Sigmoid colon (tissue), 6 donors: ENCODE measurements at regions not wholly inside any gene's neighbourhood (a gene's known extent, or its start where the extent isn't known, plus 50 kb on each side); places are given as distances from the start of the nearest gene placed in this dataset.
A peak's percentile ranks its signal among the peaks of the same experiment; 100 is the strongest.

Source experiments
- DNase-seq: peaks from one replicate; pipeline ENCODE4 v3.0.0-alpha.2; 2019
- H3K27ac ChIP-seq, 4 donors: fragments of 200-600 bp; sonication (generic); one replicate each; pipeline ENCODE4 v1.5.1; 2016 to 2019; ENCODE audit warnings: mild to moderate bottlenecking in 1 of 4
- H3K27me3 ChIP-seq, 3 donors: fragments of 200-600 bp; sonication (generic); one replicate each; pipeline ENCODE4 v1.5.1; 2019; ENCODE audit warnings: mild to moderate bottlenecking in 1 of 3
- H3K36me3 ChIP-seq, 4 donors: fragments of 200-600 bp; sonication (generic); one replicate each; pipeline ENCODE4 v1.5.1; 2016 to 2019
- H3K4me1 ChIP-seq, 4 donors: fragments of 200-600 bp; sonication (generic); one replicate each; pipeline ENCODE4 v1.5.1; 2017 to 2019
- H3K4me3 ChIP-seq, 4 donors: fragments of 200-600 bp; sonication (generic); one replicate each; pipeline ENCODE4 v1.5.1; 2017 to 2019; ENCODE audit warnings: mild to moderate bottlenecking in 2 of 4, moderate library complexity in 1 of 4
- H3K9me3 ChIP-seq, 4 donors: fragments of 200-600 bp in 3 of 4; sonication (generic) in 3 of 4; one replicate each; pipeline versions ENCODE4 v1.5.1 to v1.6.1; 2013 to 2019
- CTCF ChIP-seq, 4 experiments: fragments of 450-650 bp in 3 of 4; fragments of 200-600 bp in 1 of 4; IDR thresholded peaks; one replicate each; pipeline ENCODE4 v1.5.1; 2016 to 2019; ENCODE audit warnings: antibody characterized with exemption in 4 of 4, mild to moderate bottlenecking in 3 of 4, moderate library complexity in 2 of 4
- EP300 ChIP-seq, 4 donors: sonication (generic); formaldehyde crosslinking; IDR thresholded peaks; one replicate each; pipeline ENCODE4 v1.6.1; 2017; ENCODE audit warnings: antibody characterized with exemption in 4 of 4
- POLR2A ChIP-seq, 2 donors: fragments of 450-650 bp; IDR thresholded peaks; one replicate each; pipeline ENCODE4 v1.6.1; 2016; ENCODE audit warnings: antibody characterized with exemption in 2 of 2, mild to moderate bottlenecking in 2 of 2, moderate library complexity in 2 of 2
- POLR2AphosphoS5 ChIP-seq, 4 donors: sonication (generic); formaldehyde crosslinking; IDR thresholded peaks; one replicate each; pipeline ENCODE4 v1.6.1; 2017; ENCODE audit warnings: antibody characterized with exemption in 4 of 4
- WGBS, 2 donors: extraction: QIAGEN DNeasy Blood & Tissue Kit; methylation state at CpG; one replicate each; pipeline ENCODE4 v1.1.7; 2013; 5-methylcytosine and 5-hydroxymethylcytosine counted together
- intact Hi-C: fragments of 100-400 bp; cut with DNase I; formaldehyde crosslinking; loops from one replicate; pipeline ENCODE4 v1.15.1; 2023
- donor health status: healthy with polysubstance abuse.
- donor health status: healthy.

- no peak for DNase-seq
- WGBS, 2 donors, result 90 to 91% methylated on average over 2 of the region's 2 CpGs
- TF ChIP-seq CTCF (IDR thresholded peaks at IDR 0.05) (no peak), POLR2AphosphoS5 (IDR thresholded peaks at IDR 0.05) (no peak), POLR2A (IDR thresholded peaks at IDR 0.05) (no peak), EP300 (IDR thresholded peaks at IDR 0.05) (no peak)
Measured at GRCh38 chr2:45130736-45131135, 121.5 kb upstream of the SIX2 start.

GRCh38 chr2:45128580-45128997, 119.3 kb upstream of the SIX2 start:
- TF ChIP-seq POLR2A (IDR thresholded peaks at IDR 0.05), result no peak
- TF ChIP-seq EP300 (IDR thresholded peaks at IDR 0.05), result no peak
- TF ChIP-seq POLR2AphosphoS5 (IDR thresholded peaks at IDR 0.05), result peak in 2 of 4 donors; percentile 35 to 36
- TF ChIP-seq CTCF (IDR thresholded peaks at IDR 0.05), result no peak
- Histone ChIP-seq H3K27ac (no peak overlapping the region), H3K36me3 (no peaks in the 10 kb centered on the region), H3K4me1 (peaks cover 0 to 9% (median 0%) of the 10 kb centered on the region in 4 donors), H3K27me3 (no peaks in the 10 kb centered on the region), H3K9me3 (no peaks in the 10 kb centered on the region), H3K4me3 (no peak overlapping the region)
- intact Hi-C loops, result no loop called here
- WGBS, 2 donors, result 82 to 86% methylated on average over 1 of the region's 1 CpG
- no peak for DNase-seq

More at GRCh38 chr2:45130736-45131135, 121.5 kb upstream of the SIX2 start:
- no peak overlapping the region for H3K4me3 ChIP-seq
- H3K36me3 ChIP-seq, result no peaks in the 10 kb centered on the region
- intact Hi-C loops, result no loop called here
- H3K9me3 ChIP-seq, result no peaks in the 10 kb centered on the region
- H3K27ac ChIP-seq, result no peak overlapping the region
- H3K27me3 ChIP-seq, result no peaks in the 10 kb centered on the region
- peaks cover 0 to 9% (median 0%) of the 10 kb centered on the region in 4 donors for H3K4me1 ChIP-seq

GRCh38 chr2:45127891-45128290, 118.6 kb upstream of the SIX2 start:
- Histone ChIP-seq H3K36me3 (no peaks in the 10 kb centered on the region), H3K9me3 (no peaks in the 10 kb centered on the region), H3K27me3 (no peaks in the 10 kb centered on the region), H3K4me3 (no peak overlapping the region), H3K27ac (no peak overlapping the region), H3K4me1 (peaks cover 0 to 9% (median 0%) of the 10 kb centered on the region in 4 donors)
- no peak for TF ChIP-seq POLR2AphosphoS5 (IDR thresholded peaks at IDR 0.05)
- intact Hi-C loops, result no loop called here
- 87 to 92% methylated on average over 4 of the region's 4 CpGs for WGBS, 2 donors
- no peak for DNase-seq

- intact Hi-C loops, result no loop called here
- peaks cover 0 to 9% (median 0%) of the 10 kb centered on the region in 4 donors for H3K4me1 ChIP-seq
- DNase-seq, result no peak
- no peak overlapping the region for H3K4me3 ChIP-seq
- H3K9me3 ChIP-seq, result no peaks in the 10 kb centered on the region
- no peaks in the 10 kb centered on the region for H3K36me3 ChIP-seq
- H3K27ac ChIP-seq, result no peak overlapping the region
- no peak for TF ChIP-seq CTCF (IDR thresholded peaks at IDR 0.05)
- no peak for TF ChIP-seq EP300 (IDR thresholded peaks at IDR 0.05)
- TF ChIP-seq POLR2A (IDR thresholded peaks at IDR 0.05), result no peak
- 91 to 93% methylated on average over 6 of the region's 6 CpGs for WGBS, 2 donors
- no peaks in the 10 kb centered on the region for H3K27me3 ChIP-seq
Measured at GRCh38 chr2:45127321-45127720, 118.1 kb upstream of the SIX2 start.

GRCh38 chr2:45125232-45125631, 116.0 kb upstream of the SIX2 start:
- Histone ChIP-seq H3K4me3 (no peak overlapping the region), H3K27me3 (no peaks in the 10 kb centered on the region), H3K9me3 (no peaks in the 10 kb centered on the region), H3K36me3 (no peaks in the 10 kb centered on the region), H3K4me1 (peaks cover 0 to 9% (median 0%) of the 10 kb centered on the region in 4 donors), H3K27ac (no peak overlapping the region)
- 92 to 95% methylated on average over 4 of the region's 4 CpGs for WGBS, 2 donors
- DNase-seq, result no peak
- no peak for TF ChIP-seq CTCF (IDR thresholded peaks at IDR 0.05)
- TF ChIP-seq POLR2A (IDR thresholded peaks at IDR 0.05), result no peak
- TF ChIP-seq EP300 (IDR thresholded peaks at IDR 0.05), result no peak
- no peak for TF ChIP-seq POLR2AphosphoS5 (IDR thresholded peaks at IDR 0.05)
- intact Hi-C loops, result no loop called here
